Mucosa of descending colon (tissue), 3 donors: ENCODE measurements at regions not wholly inside any gene's neighbourhood (a gene's known extent, or its start where the extent isn't known, plus 50 kb on each side); places are given as distances from the start of the nearest gene placed in this dataset.

Experiments
- ATAC-seq: fragments of 200-7000 bp; cut with Tn5 transposase; one replicate; pipeline ENCODE4 v1.9.1; 2020; ENCODE audit warnings: mild to moderate bottlenecking, moderate library complexity
- DNase-seq, 3 donors: peaks; one replicate each; pipeline ENCODE4 v3.0.0-alpha.2; 2020
- H3K36me3 ChIP-seq: fragments of 200-600 bp; one replicate; pipeline ENCODE4 v1.8.0; 2021; ENCODE audit warnings: low read depth, mild to moderate bottlenecking
- H3K4me1 ChIP-seq: fragments of 200-600 bp; one replicate; pipeline ENCODE4 v1.8.0; 2021; ENCODE audit warnings: low read depth, mild to moderate bottlenecking
- H3K4me3 ChIP-seq: fragments of 200-600 bp; one replicate; pipeline ENCODE4 v1.8.0; 2021; ENCODE audit warnings: mild to moderate bottlenecking
- H3K9me3 ChIP-seq: fragments of 200-600 bp; one replicate; pipeline ENCODE4 v1.8.0; 2021; ENCODE audit warnings: mild to moderate bottlenecking
- CTCF ChIP-seq: fragments of 200-600 bp; IDR thresholded peaks from one replicate; pipeline ENCODE4 v1.8.0; 2022; ENCODE audit warnings: antibody characterized with exemption, mild to moderate bottlenecking
- intact Hi-C, 2 donors: fragments of 100-400 bp; cut with DNase I in 1 of 2; cut with micrococcal nuclease in 1 of 2; formaldehyde crosslinking; loops; one replicate each; pipeline versions ENCODE4 v1.11.0 to v1.11.1; 2022; cut with DNase I, micrococcal nuclease
- donor health status: DM: no; HTN: no; CAD: no; lungs with moderate emphysema.
- donor health status: DM: no; HTN: no; CAD: no.
- donor health status: DM: no; HTN: yes; CAD: no.

DNA sequence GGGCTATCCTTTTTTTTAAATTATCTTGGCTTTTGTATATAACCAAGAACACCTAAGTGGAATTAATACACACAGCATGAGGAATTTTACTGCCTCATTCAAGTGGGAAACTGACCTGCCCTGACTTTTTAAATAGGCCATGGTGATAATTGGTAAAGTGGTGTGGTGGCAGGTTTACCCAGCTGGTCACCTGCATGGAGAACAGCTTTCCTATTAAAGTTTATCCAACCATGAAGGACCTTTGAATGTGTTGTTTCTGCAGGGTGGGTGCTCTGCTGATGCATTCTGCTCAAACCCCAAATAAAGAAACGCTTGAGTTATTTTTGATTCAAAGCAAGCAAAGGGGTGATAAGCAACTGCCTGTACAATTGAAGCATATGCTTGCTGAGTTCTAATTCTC is 261.0 kb upstream of the GRIN3A start:
- intact Hi-C loops: no loop called here
- no peak for ATAC-seq
- no peak for TF ChIP-seq CTCF

DNA sequence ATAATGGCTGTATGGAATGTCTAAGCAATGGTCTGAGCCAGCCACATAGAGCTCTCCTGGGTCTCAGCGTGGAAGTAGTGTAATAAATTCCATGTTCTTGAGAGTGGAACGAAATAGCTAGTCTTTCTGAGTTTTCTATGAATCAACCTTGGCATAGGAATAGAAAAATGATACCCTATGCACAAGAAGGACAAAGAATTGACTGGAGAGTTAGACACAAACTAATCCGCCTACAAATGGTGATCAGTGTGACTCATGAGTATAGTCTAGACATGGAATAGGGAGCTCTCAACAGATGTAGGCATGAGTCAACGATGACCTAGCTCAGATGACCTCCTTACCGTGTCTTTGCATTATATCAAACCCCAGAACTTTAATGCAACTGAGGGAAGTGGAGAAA is 256.8 kb upstream of the GRIN3A start:
- H3K36me3 ChIP-seq: no peaks in the 10 kb centered on the region
- DNase-seq (no peak), ATAC-seq (no peak)
- H3K4me3 ChIP-seq: no peak overlapping the region
- no peaks in the 10 kb centered on the region for H3K9me3 ChIP-seq
- no peak for TF ChIP-seq CTCF
- no peaks in the 10 kb centered on the region for H3K4me1 ChIP-seq
- intact Hi-C loops: no loop called here

More for the DNA sequence above, 261.0 kb upstream of the GRIN3A start:
- H3K4me3 ChIP-seq: no peak overlapping the region
- H3K4me1 ChIP-seq: no peaks in the 10 kb centered on the region
- no peaks in the 10 kb centered on the region for H3K9me3 ChIP-seq
- DNase-seq: no peak
- H3K36me3 ChIP-seq: no peaks in the 10 kb centered on the region

DNA sequence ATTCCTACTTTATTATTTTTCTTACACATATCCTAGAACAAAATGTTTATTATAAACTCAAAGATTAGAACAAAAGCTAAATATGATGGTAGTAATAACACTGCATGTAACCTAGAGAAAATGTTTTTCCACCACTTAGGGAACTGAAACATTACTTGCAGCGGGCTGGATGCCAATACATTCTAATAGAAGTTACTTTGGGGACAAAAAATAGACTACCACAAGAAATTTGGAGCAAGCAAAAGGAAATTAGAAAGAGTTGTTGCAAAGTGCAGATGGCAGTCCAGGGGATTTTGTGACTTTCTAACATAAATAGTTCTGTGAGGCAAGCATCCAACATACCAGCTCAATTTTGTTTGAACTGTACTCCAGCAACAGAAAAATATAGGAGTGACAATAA is 255.3 kb upstream of the GRIN3A start:
- DNase-seq: no peak
- Histone ChIP-seq H3K36me3 (no peaks in the 10 kb centered on the region), H3K4me1 (no peaks in the 10 kb centered on the region), H3K4me3 (no peak overlapping the region), H3K9me3 (no peaks in the 10 kb centered on the region)
- no peak for TF ChIP-seq CTCF
- intact Hi-C loops: no loop called here
- ATAC-seq: no peak

DNA sequence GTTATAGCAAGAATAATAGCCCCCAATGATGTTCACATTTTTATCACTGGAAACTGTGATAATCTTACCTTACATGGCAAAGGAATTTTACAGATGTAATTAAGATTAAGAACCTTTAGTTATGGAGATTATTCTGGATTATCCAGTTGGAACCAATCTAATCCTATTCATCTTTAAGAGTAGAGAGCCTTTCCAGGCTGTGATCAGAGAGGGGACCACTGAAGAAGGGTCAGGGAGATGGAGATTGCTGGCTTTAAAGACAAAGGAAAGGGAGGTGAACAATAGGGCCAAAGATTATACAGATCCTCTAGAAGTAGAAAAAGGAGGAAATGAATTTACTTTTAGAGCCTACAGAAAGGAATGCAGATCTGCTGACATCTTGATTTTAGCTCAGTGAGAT is 253.5 kb upstream of the GRIN3A start:
- no peaks in the 10 kb centered on the region for H3K4me1 ChIP-seq
- intact Hi-C loops: no loop called here
- no peak overlapping the region for H3K4me3 ChIP-seq
- H3K36me3 ChIP-seq: no peaks in the 10 kb centered on the region
- ATAC-seq (no peak), DNase-seq (no peak)
- H3K9me3 ChIP-seq: no peaks in the 10 kb centered on the region
- no peak for TF ChIP-seq CTCF

GRCh38 chr9:101977614-101978210 is 239.3 kb upstream of the GRIN3A start:
- no peak overlapping the region for H3K4me3 ChIP-seq
- TF ChIP-seq CTCF: peak; percentile 37
- no peaks in the 10 kb centered on the region for H3K4me1 ChIP-seq
- no peaks in the 10 kb centered on the region for H3K9me3 ChIP-seq
- no peak for ATAC-seq
- H3K36me3 ChIP-seq: no peaks in the 10 kb centered on the region
- intact Hi-C loops: no loop called here
- DNase-seq: no peak

DNA sequence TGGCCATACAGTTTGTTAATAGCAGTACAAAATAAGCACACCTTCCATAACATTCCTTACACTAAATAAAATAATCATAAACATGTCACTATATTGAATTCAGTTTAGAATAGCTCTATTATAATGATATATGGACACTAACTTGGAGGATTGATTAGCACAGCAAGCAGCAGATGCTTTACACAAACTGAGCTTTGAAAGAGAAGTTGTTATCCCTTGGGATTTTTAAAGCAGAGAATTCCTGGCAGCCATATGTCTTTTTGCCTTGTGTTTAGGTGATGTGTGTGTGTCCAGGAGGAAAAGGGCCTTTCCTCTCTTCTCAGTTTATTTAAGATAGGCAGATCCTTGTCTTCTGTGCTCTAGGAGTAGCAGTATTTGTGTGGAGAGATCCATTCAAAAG is 232.2 kb upstream of the GRIN3A start:
- intact Hi-C loops: no loop called here
- Histone ChIP-seq H3K4me3 (no peak overlapping the region), H3K36me3 (no peaks in the 10 kb centered on the region), H3K9me3 (no peaks in the 10 kb centered on the region), H3K4me1 (no peaks in the 10 kb centered on the region)
- TF ChIP-seq CTCF: no peak
- ATAC-seq (no peak), DNase-seq (no peak)
